HG03135 (cell line): ENCODE measurements at regions not wholly inside any gene's neighbourhood (a gene's known extent, or its start where the extent isn't known, plus 50 kb on each side); places are given as distances from the start of the nearest gene placed in this dataset.

ENCODE experiments used
- ATAC-seq: cut with Tn5 transposase; IDR thresholded peaks from one replicate; pipeline ENCODE4 v1.9.1; 2021; ENCODE audit warnings: mild to moderate bottlenecking, moderate library complexity; ENCODE audit not compliant: unreplicated experiment

DNA sequence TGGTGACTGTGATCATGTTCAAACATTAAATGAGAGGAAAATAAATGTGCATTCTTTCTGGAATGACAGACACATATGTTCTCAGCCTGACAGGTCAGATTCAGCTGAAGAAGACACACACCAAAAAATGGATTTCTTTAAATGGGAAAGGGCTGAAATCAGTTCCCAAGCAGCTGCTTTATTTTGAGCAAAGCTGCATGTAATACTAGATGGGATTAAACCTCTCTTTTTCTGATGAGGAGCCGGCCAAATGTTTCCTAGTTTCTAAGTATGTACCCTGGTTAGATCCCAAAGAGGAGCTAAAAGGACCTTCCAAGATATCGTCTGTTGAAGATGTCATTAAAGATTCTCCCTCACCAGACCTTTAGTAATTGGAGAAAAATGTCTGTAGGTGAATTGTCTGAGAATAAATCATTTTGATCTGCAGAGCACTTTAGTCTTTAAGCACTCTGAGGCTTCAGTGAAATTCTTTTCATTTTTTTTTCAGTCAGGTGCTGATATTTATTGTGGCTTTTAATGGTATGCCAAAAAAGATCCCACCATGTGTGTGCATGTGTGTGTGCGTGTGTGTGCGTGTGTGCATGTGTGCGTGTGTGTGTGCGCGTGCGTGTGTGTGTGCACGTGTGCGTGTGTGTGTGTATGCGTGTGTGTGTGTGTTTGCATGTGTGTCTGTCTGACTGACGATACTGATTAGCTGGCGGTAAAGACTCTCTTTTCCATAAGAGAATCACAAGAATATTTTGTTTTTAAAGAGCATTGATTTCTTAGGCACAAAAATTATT lies 175.8 kb downstream of the IRS1 start:
- no peak for ATAC-seq

DNA sequence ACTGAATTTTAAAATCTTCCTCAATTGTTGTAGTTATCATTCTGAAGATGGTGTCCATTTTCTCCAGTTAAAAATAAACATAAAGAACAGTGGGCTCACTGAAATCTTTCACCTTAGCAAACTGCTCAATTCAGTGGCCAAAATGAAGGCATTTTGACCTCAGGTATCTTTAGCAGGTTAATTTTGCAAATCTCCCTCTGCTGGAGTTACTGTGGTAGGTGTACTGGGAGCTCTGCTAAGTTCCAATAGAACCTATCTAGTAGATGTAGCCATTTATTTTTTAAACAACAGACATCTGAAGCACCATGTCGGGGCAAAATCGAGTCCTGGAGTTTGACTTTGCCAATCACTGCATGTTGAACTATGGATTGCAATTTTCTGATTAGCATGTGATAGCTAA lies 177.1 kb downstream of the IRS1 start:
- ATAC-seq, result no peak

DNA sequence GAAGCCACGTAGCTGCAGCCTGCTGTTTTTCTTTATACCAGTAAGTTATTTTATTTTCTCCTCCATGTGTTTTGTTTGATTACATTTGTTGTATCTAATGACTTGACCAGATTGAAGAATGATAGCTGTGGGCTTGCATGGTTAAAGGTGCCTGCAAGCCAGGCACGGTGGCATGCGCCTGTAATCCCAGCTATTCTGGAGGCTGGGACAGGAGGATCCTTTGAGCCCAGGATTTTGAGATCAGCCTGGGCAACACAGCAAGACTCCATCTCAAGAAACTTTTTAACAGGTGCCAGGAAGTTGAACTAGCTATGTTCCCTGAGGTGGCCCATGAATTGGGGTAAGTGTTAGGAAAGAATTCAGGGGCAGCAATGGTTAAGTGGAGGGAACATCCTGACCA lies 179.4 kb downstream of the IRS1 start:
- no peak for ATAC-seq

DNA sequence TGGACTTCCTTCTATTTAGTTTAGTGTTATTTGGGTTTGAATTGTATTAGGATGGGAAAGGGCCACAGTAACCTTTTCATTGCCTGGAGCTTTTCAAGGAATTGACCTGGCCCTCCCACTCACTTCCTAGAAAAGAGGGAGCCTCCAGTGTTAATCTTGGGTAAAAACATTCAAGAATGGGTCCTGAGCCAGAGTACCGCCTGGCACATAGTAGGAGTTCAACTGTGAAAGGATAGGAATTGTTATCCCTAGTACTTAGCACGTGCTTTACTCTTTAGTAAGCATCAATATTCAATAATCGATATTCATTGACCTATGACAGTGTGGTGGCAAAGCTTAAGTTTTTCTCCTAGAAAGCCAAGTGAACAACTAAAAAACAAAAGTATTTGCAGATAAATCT lies 179.9 kb downstream of the IRS1 start:
- no peak for ATAC-seq

DNA sequence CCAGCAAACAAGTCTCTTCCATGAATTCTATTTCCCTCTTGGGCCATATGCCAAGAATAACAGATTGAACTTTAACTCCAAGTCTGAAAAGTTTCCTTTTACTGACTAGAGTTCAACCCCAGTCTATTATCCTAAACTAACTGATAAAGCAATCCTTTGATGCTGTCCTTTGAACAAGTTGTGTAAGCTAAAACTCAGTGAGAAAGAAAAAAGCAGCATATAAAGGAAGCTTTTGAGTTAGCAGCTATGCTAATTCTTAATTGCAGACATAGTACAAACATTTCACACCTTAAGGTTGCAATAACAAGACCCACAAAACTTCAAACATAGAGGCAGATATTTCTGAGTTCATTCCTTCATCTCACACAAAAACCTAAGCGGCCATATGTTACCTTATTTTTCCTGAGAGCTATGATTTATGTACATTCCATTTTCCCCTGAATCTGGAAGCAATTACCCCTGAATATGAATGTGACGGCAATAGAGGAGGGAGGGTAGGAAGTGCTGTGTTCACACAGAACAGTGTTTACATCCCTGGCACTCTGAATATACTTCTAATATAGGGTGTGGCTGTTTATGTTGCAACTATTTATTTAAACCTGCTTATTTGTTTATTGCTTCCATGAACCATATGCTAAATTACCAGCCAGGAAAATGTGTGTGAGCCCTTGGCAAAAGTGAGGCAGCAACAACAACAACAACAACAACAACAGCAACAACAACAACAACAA lies 180.6 kb downstream of the IRS1 start:
- ATAC-seq, result no peak

DNA sequence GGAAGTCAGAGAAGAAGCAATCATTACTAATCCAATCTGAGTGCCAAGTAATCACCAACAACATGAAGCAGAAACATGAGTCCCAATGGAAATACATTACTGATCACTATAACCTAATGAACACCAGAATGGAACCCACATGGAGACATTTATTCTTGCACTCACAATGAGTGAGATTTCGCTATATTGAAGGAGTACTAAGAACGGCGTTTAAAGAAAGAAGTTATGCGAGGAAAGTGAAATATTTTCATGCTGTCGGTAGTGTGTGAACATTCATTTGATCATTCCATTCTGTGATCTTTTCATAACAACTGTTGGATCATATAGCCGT lies 181.1 kb downstream of the IRS1 start:
- no peak for ATAC-seq

DNA sequence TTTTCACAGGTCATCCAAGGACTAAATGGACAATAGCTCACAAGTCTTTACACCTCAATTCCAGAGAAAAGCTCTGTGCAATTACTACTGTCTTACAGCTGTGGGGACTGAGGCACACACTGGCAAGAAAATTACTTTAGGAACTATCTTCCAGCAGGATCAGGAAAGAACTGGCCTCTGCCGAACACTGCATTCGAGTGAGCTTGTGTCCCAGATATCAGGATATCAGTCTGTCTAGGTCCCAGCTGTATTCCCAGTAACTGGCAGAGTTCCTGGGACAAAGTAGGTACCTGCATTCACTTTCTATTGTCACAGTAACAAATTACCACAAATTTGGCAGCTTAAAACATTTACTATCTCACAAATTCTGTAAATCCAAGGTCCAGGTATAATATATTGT lies 183.7 kb downstream of the IRS1 start:
- no peak for ATAC-seq

DNA sequence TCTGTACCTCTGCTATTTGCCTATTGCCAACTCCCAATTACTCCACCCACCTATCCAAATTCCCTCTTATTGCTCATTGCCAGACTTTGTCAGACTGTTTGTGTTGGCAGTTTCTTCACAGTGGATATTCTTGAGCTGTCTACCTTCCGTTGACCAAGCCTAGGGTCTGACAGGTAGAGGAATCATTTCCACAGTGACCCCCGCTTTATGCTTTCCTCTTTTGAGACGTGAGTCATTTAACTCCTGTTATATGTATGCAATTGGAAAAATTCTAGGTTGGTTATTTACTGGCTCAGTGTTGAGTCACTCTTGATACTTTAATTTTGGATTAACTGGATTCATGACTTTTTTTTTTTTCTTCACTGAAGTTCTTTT lies 187.7 kb downstream of the IRS1 start:
- no peak for ATAC-seq

DNA sequence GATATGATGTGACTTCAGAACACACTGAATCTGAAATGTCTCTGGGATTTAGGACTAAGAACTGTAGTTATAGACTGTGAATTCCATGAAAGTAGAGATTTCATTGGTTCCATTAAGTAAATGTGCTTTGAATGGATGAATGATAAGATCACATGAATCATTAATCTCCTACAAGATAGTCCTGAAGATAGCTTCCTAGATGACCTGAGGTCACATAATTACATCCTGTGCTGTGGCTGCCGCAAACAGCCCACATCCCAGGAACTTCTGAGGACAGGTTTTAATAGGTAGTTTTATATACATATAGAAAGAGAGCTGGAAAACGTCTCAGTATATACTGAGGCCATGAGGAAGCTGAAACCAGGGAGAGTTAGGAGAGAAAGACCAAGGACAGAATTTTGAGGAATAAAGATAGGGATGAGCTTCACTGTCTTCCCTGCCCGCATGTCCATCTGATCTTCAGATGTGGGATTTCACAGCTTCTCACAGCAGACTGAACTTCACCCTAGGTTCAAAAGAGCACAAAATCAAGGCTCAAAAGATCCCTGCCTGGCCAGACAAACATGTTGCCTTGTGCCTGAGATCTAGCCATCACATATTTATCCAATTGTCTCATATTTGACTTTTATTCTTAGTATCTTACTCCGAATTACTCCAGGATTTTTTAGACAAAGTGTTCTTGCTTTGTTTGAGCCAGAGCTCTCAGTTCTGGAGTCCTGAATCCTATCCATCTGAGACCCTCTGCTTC lies 188.2 kb downstream of the IRS1 start:
- ATAC-seq, result no peak

DNA sequence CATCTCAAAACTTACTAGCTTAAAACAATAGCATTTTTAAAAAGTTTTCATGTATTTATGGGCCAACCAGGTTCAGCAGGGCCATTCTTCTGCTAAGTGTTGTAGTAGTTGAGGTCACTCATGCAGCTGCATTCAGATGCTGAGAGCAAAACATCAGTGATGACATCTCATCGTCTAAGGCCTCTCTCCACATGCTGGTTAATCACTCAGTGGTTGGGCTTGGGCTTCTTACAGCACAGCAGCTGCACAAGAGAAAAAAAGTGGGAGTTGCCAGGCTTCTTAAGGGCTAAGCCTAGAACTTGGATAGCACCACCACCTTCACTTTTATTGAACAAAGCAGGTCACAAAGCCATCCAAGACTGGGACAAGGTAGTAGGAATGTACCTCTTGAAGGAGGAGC lies 190.3 kb downstream of the IRS1 start:
- ATAC-seq, result no peak

DNA sequence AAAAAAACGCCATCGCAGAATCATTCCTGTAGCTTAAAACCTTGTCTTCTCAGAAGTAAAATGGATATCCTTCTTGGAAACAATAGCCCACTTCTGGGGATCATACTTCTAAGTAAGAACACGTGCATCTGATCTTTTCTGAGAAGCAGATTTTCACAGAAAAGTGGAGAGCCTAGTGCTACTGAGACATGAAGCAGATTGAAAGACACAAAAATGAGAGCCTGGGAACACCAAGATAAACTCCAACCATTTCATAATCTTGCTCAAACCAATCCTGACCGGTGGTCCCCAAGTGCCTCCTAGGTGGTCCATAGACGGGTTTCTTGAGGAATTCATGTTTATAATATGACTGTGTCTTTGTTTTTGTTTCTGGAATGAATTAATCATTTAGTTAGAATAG lies 191.2 kb downstream of the IRS1 start:
- no peak for ATAC-seq

DNA sequence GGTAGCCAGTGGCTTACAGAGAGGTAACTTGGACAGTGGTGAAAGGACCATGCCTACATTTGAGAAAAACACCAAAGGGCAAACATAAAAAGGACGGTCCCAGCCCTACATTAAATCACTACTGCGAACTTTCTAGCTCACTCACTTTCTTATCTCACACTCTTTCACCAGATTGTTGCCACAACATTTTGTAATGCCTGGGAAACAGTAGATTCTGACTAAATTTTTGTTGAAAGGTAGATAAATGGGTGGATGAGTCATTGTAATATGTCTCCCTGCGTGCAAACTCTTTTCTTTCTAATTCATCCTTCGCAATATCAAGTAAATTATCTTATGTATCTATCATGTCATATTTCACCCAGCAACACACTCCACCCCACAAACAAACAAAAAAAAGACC lies 192.2 kb downstream of the IRS1 start:
- ATAC-seq, result no peak

DNA sequence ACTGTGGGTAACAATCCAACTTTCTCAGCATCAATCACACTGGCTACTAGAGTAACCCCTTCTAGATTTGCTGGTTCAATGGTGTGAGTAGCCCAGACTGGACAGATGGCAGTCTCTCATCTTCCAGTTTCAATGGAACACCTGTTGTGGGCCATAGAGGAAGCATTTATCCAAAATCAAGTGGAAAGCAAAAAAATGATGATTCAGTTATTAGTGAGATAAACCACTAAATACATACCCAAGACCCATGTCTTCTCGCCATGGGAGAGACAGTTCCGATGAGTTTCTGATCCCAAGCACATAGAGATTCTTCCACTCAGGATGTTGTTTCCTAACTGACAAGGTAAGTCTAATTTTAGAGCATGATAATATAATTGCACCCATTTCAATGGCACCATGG lies 194.0 kb downstream of the IRS1 start:
- no peak for ATAC-seq

DNA sequence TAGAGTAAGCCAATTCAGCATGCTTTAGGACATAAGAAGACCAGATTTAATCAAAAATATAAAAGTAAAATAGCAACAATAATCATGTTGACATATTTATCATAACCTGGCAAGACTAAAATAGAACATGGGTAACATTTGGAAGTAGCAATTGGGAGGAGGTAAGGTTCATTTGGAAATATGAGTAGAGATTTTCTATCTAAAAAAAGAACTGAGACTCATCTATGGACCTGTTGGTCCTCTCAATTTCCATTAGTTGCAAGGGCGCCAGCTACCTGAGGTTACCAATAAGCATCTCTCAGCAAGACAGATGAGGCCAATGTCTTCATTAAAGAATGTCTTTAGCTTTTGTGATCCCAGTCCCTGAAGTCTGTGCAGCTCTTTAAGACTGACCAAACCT lies 196.0 kb downstream of the IRS1 start:
- ATAC-seq, result no peak

DNA sequence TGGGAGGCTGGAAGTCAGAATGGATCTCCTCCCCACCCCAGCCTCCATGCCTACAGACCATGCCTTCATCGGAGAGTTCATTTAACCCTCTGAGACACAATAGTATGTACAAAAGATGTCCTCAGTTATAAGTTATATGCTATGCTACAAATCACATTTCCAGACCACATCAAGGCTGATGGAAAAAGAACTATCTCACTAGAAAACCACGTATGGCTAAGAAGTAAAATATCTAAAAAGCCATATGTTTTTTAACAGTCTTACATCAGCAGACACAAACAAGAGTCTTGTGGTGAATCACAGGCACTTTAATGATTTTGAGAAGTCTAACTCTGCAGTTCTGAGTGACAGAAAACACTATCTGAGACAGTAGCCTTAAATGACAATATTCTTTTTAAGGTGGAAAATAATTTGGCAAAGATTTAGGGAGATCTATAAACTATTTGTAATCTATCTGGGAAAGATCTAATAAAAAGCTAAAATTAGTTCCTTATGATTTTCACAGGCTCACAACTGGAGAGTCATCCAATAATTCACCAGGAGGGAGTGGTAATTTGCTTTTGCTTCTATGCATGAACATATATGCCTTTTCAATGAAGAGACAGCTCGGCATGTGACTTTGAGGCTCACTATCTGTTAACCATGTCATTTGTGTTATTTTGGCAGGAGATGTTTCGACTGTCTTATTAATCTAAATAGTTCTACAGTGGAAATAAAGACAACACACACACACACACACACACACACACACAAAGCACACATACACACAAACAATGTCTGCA lies 197.5 kb downstream of the IRS1 start:
- ATAC-seq, result no peak

DNA sequence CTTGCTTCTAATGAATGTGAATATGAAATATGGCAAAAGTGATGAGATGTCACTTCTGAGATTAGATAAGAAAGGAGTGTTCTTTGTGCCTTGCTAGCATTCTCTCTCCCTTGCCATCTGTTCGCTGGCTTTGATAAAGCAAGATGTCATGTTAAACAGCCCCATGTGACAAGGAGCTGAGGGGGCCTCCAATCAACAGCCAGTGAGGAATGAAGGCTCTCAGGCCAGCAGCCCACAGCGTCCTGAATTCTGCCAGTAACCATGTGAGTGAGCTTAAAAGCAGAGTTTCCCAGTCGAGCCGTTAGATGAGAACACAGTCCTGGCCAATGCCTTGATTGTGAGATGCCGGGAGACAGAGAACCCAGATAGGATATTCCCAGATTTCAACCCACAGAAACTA lies 198.8 kb downstream of the IRS1 start:
- no peak for ATAC-seq

DNA sequence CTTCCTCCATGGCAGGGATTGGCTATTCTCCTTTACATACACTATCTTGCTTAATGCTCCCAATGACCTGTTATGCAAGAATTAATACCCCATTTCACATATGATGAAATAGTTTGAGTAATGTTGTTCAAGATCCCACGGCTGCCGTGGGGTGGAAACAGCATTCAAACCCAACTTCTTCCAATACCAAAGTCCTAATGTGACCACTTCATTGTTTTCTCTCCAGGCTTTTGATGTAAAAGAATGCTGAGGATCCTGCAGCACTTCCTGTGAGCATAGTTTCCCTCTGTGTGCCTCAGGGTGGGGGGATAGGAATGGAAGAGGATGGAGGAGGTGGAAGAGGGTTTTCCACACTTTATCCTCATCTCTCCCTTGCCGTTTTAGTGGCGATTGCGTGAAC lies 199.4 kb downstream of the IRS1 start:
- no peak for ATAC-seq

DNA sequence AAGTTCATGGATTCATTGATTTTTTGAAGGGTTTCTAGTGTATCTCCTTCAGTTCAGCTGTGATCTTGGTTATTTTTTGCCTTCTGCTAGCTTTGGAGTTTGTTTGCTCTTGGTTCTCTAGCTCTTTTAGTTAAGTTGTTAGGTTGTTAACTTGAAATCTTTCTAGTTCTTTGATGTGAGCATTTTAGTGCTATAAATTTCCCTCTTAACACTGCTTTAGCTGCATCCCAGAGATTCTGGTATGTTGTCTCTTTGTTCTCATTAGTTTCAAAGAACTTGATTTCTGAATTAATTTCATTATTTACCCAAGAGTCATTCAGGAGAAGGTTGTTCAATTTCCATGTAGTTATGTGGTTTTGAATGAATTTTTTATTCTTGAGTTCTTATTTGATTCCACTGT lies 210.6 kb downstream of the IRS1 start:
- no peak for ATAC-seq

DNA sequence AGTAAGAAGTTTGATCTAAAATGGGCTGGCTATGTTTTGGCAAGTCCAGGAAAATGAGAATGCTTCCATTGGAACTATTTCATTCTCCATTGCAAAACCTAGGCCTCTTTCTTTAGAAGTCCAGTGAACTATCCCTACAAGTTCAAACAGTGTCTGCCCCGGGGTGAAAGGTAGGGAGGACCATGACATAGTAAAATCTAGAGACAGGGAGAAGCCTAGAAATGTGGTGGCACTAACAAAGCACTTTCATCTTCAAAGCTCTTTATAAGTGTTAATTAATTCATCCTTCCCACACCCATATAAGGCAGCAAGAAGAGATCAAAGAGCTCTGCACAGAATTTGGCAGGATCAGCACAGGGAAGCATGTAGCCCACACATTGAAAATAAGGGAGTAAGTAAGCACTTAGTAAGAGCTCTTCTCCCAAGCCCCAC lies 214.5 kb downstream of the IRS1 start:
- ATAC-seq, result no peak

DNA sequence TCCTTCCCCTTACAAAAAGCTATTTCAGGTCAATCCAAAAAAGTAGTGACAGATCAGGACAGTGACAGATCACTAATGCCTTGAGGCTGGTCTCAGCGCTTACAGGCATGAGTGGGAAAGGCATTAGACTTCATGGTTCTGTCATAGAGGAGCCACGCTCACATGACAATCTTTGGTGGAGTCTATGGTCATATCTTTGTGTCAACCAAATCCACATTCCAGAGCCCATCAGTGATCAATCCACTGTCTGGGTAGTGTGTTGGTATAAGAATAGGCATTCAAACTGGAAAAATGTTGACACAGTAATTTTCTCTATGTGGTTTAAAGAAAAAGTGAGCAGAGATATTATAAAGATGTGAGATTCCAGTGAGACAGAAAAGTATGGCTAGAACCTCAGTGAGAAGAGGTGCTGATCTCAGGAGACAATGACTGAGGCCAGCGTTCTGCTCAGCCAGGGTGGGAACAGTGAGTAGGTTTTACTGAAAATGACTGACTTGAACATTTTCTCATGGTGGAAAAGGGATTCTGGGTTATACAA lies 215.0 kb downstream of the IRS1 start:
- ATAC-seq, result no peak

DNA sequence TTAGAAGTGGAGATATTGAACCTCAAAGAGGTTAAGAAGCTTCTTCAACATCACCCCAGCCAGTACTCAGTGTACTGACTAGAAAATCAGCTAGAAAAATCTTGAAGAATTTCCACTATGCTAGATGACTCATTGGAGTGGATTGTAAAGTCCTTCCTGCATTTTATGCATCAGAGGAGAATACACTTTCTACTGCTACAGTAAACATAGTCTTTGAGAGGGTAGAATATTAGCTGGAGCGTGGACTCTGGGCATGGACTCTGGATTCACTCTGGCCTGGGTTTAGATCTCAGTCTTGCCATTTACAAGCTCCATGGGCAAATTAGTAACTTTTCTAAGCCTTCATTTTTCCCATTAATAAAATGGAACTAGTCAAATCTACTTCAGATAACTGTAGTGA lies 215.9 kb downstream of the IRS1 start:
- ATAC-seq, result no peak
